GM19351 (cell line): ENCODE measurements at regions not wholly inside any gene's neighbourhood (a gene's known extent, or its start where the extent isn't known, plus 50 kb on each side); places are given as distances from the start of the nearest gene placed in this dataset.
"Not testable (repeated sequence)": the region's sequence is repeated elsewhere in the genome, so short reads cannot be mapped to it uniquely, and the experiment has no call there.

ENCODE experiments used
- ATAC-seq: cut with Tn5 transposase; IDR thresholded peaks from one replicate; pipeline ENCODE4 v1.9.1; 2021; ENCODE audit warnings: mild to moderate bottlenecking, moderate library complexity; ENCODE audit not compliant: unreplicated experiment

DNA sequence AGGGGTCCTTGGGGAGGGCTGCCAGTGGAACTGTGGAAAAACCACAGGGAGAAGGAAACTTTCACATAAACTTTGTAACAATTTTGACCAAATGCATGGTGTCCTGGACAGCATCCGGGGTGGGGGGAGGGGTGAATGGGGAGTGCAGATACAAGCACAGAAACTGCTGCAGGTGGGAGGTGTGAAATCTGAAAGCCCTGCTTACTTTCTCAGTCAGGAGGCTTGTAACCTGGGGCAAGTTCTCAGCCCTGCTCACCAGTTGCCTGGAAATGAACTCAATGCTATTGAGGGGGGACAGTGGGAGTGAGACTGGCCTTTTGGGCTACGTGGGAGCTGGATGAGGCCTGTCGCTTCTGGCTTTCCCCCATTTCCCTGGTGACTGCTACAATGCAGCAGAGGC, 694.5 kb upstream of the ZNF608 start:
- ATAC-seq: no peak

DNA sequence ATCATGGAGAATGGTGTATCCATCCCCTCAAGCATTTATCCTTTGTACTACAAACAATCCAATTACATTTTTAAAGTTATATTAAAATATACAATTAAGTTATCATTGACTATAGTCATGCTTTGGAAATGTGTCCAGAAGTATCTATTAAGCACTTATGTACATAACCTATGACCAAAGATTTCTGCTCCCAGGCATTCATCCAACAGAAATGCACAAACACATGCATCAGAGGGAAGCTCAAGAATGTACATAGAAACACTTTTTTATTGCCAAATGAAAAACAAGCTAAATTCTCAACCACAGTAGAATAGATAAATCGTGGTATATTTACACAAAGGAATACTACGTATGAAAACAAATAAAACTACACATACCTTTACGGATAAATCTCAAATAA, 700.5 kb upstream of the ZNF608 start:
- no peak for ATAC-seq

DNA sequence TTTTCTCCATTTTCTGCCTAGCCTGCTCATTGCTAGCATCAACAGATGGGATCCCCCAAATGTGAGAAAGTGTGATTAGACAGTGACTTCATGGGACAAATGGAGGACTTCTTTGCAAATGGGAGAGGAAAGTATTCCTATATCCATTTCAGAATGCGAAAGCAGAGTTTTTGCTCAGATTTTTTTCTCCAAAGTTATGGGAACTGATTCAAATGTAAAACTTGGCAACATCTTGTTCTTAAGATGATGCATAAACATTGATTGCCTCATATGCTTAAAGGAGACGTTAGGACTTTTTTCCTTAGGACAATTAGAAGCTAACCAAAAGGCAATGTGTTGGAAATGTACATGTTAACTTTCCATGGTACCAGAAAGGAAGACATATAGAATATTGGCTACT, 704.3 kb upstream of the ZNF608 start:
- ATAC-seq: no peak

DNA sequence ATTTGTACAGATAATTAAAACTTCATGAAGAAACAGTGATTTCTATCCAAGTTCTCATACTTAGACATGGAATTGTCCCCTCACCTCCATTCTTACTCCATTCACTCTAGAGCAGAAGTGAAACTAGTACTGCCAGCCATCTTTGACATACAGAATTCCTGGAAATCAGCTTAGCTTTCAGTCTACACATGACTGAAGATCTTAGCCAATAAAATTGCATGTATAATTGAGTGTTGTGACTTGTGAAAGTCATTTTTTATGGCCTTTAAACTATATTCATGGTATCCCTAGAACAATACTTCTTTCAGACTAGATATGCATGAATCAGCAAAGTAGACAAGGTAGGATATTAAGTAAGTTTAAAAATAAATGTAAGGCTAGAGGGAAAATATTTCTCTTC, 705.2 kb upstream of the ZNF608 start:
- no peak for ATAC-seq

DNA sequence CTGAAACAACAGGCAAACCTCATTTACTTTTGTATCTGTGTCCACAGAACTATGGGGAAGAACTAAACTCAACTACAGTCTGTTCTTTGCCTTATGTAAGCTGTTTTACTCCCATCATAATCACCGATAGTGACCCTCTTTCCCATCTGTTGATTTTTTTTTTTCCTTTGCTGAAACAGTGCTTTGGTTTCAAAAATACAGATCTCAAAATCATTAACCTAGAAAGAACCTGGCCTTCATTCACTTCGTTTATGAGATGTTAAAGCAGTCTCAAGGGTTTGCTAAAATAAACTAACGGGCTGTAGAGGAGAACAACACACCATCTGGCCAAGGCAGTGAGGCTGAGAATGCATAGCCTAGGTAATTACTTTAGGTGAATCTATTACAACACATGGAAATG, 706.6 kb upstream of the ZNF608 start:
- ATAC-seq: no peak

DNA sequence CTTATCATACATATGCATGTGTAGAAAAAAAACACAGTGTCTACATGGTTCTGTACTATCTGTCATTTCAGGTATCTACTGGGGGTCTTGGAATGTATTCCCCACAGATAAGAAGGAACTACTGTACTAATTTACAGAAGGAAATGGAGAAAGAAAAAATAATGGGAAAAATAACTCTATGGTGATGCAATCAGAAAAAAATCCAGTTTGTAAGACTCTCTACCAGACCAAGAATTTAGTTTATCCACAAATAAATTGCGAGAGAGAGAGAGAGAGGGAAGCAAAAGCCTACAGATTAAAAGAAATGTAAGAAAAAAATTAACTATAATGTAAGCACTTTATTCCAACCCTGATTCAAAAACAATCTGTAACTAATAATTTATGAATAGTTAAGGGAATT, 708.6 kb upstream of the ZNF608 start:
- ATAC-seq: no peak

DNA sequence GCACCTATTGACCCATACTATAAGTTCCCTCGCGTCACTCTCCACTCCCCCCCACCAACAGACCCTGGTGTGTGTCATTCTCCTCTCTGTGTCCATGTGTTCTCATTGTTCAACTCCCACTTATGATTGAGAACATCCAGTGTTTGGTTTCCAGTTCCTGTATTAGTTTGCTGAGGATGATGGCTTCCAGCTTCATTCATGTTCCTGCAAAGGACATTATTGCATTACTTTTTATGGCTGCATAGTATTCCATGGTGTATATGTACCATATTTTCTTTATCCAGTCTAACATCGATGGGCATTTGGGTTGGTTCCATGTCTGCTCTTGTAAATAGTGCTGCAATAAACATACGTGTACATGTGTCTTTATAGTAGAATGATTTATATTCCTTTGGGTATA, 709.6 kb upstream of the ZNF608 start:
- ATAC-seq: not testable (repeated sequence)

DNA sequence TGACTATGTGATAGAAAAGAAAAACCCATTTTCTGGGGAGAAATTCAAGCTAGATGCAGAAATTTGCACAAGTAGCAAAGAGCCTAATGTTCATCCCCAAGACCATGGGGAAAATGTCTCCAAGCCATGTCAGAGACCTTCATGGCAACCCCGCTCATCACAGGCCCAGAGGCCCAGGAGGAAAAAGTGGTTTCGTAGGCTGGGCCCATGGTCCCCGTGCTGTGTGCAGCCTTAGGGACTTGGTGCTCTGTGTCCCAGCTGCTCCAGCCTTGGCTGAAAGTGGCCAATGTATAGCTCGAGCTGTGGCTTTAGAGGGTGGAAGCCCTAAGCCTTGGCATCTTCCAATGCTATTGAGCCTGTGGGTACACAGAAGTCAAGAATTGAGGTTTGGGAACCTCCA, 711.2 kb upstream of the ZNF608 start:
- ATAC-seq: no peak

DNA sequence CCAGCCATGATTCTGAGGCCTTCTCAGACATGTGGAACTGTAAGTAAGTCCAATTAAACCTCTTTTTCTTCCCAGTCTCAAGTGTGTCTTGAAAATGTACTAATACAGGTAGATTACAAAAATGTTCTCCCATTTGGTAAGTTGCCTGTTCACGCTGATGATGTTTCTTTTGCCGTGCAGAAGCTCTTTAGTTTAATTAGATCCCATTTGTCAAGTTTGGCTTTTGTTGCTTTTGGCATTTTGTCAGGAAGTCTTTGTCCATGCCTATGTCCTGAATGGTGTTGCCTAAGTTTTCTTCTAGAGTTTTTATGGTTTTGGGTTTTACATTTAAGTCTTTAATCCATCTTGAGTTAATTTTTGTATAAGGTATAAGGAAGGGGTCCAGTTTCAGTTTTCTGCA, 712.5 kb upstream of the ZNF608 start:
- ATAC-seq: not testable (repeated sequence)

DNA sequence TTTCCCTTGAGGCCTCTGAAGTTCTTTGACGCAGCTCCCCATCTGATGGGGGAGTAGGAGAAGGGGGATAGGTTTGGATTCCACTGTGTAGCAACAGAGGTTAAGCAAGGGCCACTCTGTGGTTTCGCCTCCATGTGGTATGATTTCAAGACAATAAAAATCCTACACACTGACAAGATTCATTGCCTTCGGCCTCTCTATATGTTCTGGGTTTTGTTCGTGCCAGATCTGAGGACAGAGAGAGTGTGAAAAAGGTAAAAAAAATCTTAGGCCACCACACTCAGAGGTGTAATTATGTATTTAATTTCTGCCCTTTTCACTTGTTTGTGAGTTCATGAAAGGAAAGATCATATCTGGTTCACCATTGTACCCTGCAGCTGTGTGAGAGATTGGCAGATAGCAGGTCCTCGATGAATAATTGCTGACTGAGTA, 715.2 kb upstream of the ZNF608 start:
- no peak for ATAC-seq

DNA sequence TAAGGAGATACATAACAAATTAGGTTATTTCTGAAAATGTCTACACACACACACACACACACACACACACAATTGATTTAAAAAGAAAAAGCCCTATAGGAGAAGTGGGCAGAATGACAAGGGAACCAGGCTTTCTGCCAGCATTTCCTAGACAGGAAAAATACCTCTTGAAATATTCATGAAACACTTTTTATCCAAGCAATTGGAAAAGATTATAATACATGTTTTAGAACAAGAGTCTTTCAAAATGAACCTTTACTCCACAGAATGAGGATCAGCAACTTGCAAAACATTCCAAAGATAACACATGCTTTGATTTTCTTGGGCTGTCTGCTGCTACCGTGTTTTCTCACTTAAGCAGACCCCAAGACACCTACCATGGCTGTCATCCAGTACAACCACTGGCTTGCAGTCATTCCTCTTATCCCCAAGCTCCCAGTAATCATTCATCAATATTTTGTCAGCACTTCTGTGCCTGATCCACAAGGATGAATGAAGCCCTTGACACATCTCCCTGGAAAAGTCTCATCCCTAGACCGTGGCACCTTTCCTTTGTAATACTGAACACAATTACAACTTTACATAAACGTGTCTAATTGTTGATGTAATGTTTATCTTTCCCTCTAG, 717.1 kb upstream of the ZNF608 start:
- ATAC-seq: no peak

DNA sequence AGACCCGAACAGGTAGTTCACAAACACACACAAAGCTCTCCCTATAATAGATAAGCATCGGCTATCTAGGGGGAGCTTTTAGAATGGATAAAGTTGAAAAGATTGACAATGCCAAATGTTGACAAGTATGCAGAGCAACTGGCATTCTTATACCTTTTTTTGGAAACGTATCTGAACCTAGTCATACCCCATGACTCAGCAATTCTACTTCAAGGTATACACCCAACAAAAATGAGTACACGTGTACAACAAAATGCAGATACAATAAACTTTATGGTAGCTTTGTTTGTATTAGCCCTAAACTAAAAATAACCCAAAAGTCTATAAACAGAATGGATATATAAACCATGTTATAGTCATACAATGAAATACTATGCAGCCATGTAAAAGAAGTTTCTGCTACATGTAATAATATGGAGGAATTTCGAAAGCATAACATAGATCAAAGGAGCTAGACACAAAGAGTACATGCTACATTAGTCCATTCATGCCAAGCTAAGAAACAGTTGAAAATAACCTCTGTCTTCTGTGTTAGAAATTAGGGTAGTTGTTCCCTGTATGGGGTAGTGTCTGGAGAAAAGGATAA, 718.5 kb upstream of the ZNF608 start:
- ATAC-seq: no peak

DNA sequence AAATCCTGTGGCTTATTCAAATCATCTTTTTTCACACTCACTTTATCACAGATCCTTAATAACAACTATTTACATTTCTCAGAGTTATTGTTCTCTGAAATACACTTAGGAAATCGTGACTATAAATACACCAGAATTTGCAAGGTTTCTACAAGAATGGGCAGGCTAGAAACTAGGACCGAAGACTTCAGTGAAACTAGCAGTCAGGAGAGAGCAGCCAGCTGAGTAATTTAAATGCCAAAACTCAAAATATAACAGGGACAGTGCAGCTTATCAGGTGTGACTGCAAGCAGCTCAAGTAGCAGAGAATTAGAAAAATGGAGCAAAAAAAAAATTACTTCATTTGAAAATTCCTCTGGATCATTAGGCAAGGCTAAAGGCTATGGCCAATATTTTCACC, 719.3 kb upstream of the ZNF608 start:
- peak; percentile 70 for ATAC-seq

DNA sequence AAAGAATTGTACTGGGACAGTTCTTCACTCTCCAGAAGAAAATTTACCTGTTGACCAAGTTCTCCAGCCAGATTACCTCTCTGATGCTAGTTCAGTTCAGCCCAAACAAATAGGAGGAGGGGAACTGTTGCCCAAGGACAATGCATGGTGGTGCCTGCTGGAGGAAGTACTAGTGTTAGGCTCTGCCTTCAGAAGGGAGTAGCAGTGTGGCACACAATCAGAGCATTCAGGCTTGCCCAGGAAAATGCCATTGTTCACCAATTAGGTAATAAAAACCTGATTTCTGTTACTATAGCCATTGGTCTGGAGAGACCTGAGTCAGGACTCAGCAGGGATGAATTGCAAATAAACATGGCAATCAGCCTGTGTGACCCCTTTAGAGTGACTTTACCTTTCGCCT, 720.8 kb upstream of the ZNF608 start:
- ATAC-seq: no peak

DNA sequence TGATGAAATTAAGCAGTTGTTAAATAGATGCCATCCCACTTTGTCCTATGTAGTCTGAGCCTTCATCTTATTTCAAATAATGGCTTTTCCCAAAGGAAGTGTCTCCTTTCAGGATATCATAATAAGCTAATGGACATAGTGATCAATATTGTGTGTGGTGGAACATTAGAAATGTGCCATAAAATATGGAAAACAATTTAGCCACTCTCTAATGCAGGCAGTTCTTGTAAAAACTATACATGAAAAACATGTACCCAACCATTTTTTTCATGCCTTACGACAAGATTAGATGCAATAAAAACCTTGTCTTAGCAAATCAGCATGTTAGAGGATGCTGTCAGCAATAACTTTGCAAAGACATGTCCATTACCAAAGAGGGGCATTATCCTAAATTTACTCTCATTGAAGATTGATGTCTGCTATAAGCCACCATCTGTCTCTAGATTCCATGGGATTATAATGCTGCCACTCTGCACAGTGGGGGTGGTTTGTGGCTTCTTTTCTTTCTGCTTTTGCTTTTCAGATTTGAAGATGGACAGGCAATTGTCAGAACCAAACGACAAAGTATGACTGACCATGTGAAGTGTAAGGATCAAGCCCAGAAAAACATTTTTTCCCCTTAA, 724.0 kb upstream of the ZNF608 start:
- ATAC-seq: no peak

DNA sequence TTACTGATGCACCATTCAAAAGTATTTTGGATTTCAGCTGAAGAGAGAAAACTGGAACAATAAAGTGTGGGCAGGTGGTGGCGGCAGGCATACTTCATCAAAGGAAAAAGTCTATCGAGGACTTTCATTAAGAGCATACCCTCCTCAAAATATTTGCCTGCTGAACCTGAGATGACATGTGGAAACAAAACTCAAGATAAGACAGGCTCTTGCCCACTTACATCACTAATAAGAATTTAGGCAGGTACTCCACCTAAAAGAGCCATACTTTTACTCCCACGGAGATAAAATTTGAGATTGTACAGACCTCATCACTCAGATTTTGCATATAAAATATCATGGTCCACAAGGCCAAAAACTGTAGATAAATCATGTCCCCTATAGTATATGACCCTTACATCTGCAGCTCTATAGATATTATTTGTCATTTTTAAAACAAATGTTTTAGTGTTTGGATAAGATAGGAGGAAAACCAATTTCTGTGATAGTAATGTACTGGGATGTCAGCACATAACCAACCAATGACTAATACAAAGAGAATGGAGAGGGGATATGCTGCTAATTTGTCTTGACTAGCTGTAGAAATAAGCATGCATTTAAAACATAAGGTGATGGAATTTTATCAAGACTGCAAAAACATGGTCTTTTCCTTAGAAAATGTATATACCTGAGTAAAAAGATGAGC, 730.6 kb upstream of the ZNF608 start:
- no peak for ATAC-seq

DNA sequence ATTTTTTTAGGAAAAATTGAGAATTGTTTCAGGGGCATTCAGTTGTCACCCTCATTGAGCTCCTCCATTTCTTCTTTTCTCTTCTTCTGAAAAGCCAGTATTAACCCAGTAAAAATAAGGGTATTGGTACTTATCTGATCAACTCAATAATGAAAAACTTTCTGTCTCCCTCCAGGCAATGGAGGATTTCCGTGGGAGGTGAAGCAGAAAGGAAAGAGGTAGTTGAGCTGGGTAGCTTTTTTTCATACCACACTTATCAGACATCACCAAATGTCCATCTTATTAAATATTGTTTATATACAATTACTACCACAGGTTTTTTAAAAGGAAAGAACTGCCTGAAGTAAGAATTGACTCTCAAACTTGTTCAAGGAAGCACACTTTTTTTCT, 731.1 kb upstream of the ZNF608 start:
- ATAC-seq: no peak

DNA sequence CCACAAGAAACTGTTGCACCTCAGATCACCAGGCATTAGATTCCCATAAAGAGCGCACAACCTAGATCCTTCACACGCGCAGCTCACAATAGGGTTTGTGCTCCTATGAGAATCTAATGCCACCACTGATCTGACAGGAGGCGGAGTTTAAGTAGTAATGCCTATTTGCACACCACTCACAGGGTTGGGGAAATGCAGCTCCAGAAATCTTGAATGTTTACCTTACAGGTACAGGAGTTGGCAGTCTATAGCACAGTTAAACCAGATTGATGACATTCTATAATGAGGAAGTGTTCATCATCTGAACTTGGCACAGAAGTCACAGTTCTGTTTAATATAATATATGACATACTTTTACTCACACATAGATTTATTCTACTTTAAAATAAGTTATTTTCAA, 732.2 kb upstream of the ZNF608 start:
- no peak for ATAC-seq

DNA sequence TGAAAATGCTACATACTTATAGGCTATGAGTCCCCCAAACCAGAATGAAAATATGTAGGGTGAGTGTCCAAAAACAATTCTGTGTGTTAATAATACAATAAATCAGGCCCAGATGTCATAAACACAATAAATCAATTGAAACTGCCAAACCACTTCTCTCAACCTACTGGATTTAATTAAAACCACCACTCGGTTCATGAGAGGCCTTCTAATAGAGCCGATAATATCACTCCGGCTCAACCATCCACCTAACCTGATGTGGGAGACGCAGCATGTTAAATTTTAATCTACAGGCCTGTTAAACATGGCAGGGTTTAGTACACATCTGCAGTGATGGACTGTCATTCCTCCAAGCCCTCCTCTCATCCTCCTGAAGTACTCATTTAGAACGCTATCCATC, 734.5 kb upstream of the ZNF608 start:
- ATAC-seq: no peak

DNA sequence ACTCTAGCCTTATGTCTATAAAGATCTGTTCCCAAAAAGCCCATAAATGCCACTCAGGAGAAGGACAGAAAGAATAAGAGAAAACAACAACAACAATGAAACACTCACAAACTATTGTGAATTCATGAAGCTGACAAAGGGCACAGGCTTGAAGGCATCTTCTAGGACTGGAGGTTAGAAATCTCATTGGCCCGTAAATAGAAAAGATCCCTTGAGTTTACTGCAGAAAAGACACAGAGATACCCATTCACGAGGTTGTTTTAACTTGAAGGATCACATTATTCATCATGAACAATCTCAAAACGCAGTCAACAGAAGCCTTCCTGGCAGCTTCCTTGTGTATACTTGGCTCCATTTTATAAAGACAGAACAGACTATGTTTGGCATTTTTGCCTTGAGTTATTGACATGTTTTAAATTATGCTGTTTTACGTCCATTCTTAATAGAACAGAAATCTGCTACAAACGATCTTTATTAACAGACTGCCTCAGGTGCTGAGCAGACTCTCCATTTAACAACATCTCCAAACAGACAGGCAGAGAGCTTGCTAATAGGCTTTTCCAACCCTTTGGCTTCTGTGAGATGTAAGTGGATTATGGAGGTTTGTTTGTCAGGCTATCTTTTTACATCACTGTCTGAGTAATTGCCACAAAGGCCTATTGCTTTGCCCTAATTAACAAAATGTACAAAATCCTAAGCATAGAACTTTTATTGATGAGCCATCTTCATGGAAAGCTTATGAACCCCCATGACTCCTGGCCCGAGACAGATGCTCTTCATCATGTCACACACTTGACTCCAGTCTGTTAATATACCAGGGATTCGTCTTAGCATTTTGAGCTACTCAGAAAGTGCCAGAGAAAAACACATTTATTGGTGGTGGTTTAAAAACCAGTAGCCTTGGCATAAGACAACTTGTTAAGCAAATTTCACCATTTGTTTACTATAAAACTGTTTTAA, 735.3 kb upstream of the ZNF608 start:
- ATAC-seq: no peak

DNA sequence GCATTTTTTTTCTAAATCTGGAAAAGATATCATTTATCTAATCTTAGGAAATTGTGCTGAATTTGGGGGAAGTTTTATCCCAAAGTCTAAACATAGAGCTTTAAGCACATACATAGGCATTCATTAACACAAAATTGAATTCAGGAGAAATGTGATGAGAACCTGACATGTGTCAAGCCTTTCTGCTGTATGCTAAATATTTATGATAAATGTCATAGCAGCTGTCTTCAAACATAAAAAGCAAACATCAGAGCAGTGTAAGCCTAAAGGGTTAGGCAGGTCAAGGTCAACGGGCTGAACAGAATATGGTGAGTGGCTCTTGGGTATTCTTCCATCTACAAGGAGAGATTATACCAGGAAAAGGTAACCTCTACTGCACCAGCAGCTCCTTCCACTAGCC, 737.2 kb upstream of the ZNF608 start:
- ATAC-seq: no peak
